Neural cell (in vitro differentiated cells): ENCODE measurements at regions not wholly inside any gene's neighbourhood (a gene's known extent, or its start where the extent isn't known, plus 50 kb on each side); places are given as distances from the start of the nearest gene placed in this dataset.

Source experiments
- H2AFZ ChIP-seq: fragments of 200-600, 300-800 bp; sonication (generic), shearing (Covaris generic); 2 replicates; pipeline ENCODE4 v1.6.0; 2014; ENCODE audit warnings: low read depth, mild to moderate bottlenecking, antibody characterized with exemption, low read length, moderate library complexity
- H3F3A ChIP-seq: fragments of 200-600 bp; shearing (Covaris generic); 2 replicates; pipeline ENCODE4 v1.6.1; 2016; ENCODE audit warnings: mild to moderate bottlenecking, moderate library complexity, mixed read lengths, antibody characterized with exemption, low read length; ENCODE audit not compliant: insufficient read depth, poor library complexity, severe bottlenecking
- H3K27ac ChIP-seq: fragments of 200-600, 300-800 bp; sonication (generic), shearing (Covaris generic); 2 replicates; pipeline ENCODE4 v1.5.1; 2014; ENCODE audit warnings: mild to moderate bottlenecking, low read length, moderate library complexity
- H3K27me3 ChIP-seq: fragments of 300-800, 200-600 bp; sonication (generic), shearing (Covaris generic); 2 replicates; pipeline ENCODE4 v1.6.0; 2014; ENCODE audit warnings: mild to moderate bottlenecking, low read depth, low read length, moderate library complexity; ENCODE audit not compliant: insufficient read depth
- H3K36me3 ChIP-seq: fragments of 300-800, 200-600 bp; sonication (generic), shearing (Covaris generic); 2 replicates; pipeline ENCODE4 v1.5.1; 2014; ENCODE audit warnings: mild to moderate bottlenecking, antibody characterized with exemption, low read length, moderate library complexity; ENCODE audit not compliant: insufficient read depth
- H3K4me2 ChIP-seq: fragments of 300-800, 200-600 bp; sonication (generic), shearing (Covaris generic); 2 replicates; pipeline ENCODE4 v1.6.0; 2014; ENCODE audit warnings: mild to moderate bottlenecking, low read length
- H3K4me3 ChIP-seq: fragments of 300-800, 200-600 bp; sonication (generic), shearing (Covaris generic); 2 replicates; pipeline ENCODE4 v1.5.1; 2014; ENCODE audit warnings: mild to moderate bottlenecking, low read length, moderate library complexity
- H3K79me2 ChIP-seq: fragments of 200-600 bp; shearing (Covaris generic); replicated peaks from 2 replicates; pipeline ENCODE4 v1.6.0; 2014; ENCODE audit warnings: mild to moderate bottlenecking, low read length, moderate library complexity; ENCODE audit not compliant: insufficient read depth
- H3K9ac ChIP-seq: fragments of 300-800, 200-600 bp; sonication (generic), shearing (Covaris generic); 2 replicates; pipeline ENCODE4 v1.6.1; 2016; ENCODE audit warnings: mild to moderate bottlenecking, low read length, mixed read lengths
- H3K9me2 ChIP-seq: fragments of 200-600 bp; shearing (Covaris generic); 2 replicates; pipeline ENCODE4 v1.6.1; 2016; ENCODE audit warnings: mild to moderate bottlenecking, low read length, mixed read lengths; ENCODE audit not compliant: insufficient read depth
- H3K9me3 ChIP-seq: fragments of 200-600, 300-800 bp; sonication (generic), shearing (Covaris generic); 2 replicates; pipeline ENCODE4 v1.6.1; 2016; ENCODE audit warnings: mild to moderate bottlenecking, mixed run types, low read length, moderate library complexity, mixed read lengths
- H4K20me1 ChIP-seq: fragments of 200-600 bp; shearing (Covaris generic); 2 replicates; pipeline ENCODE4 v1.6.1; 2016; ENCODE audit warnings: mild to moderate bottlenecking, mixed run types; ENCODE audit not compliant: insufficient read depth
- EP300 ChIP-seq: fragments of 450-650 bp; conservative IDR thresholded peaks from 2 replicates; pipeline ENCODE4 v1.6.1; 2014; ENCODE audit warnings: antibody characterized with exemption, mild to moderate bottlenecking, moderate library complexity; ENCODE audit not compliant: poor library complexity, severe bottlenecking
- EZH2 ChIP-seq: fragments of 200-600, 300-800 bp; shearing (Covaris generic), sonication (generic); IDR thresholded peaks from 2 replicates; pipeline ENCODE4 v1.6.1; 2014; ENCODE audit warnings: antibody characterized with exemption, low read length, borderline replicate concordance, mild to moderate bottlenecking; ENCODE audit not compliant: insufficient read depth, poor library complexity, severe bottlenecking
- MXI1 ChIP-seq: fragments of 450-650 bp; conservative IDR thresholded peaks from 2 replicates; pipeline ENCODE4 v1.6.1; 2014; ENCODE audit warnings: antibody characterized with exemption, mild to moderate bottlenecking; ENCODE audit not compliant: poor library complexity, severe bottlenecking
- POLR2AphosphoS5 ChIP-seq: IDR thresholded peaks from 2 replicates; pipeline ENCODE4 v1.6.1; 2012
- RAD21 ChIP-seq: fragments of 450-650 bp; conservative IDR thresholded peaks from 2 replicates; pipeline ENCODE4 v1.6.1; 2014; ENCODE audit warnings: antibody characterized with exemption, mild to moderate bottlenecking, moderate library complexity
- SMC3 ChIP-seq: fragments of 450-650 bp; conservative IDR thresholded peaks from 2 replicates; pipeline ENCODE4 v1.6.1; 2014; ENCODE audit warnings: antibody characterized with exemption, mild to moderate bottlenecking, moderate library complexity; ENCODE audit not compliant: poor library complexity
- TAF1 ChIP-seq: IDR thresholded peaks from 2 replicates; pipeline ENCODE4 v1.6.1; 2012; ENCODE audit warnings: low read depth
- TF ChIP-seq, protein P1 (sequence below): IDR thresholded peaks from 2 replicates; pipeline ENCODE4 v1.6.1; 2012; ENCODE audit warnings: borderline replicate concordance
- TF ChIP-seq, protein P2 (sequence below): fragments of 450-650 bp; IDR thresholded peaks from 2 replicates; pipeline ENCODE4 v1.5.1; 2014; ENCODE audit warnings: antibody characterized with exemption, mild to moderate bottlenecking, moderate library complexity; ENCODE audit not compliant: poor library complexity, severe bottlenecking

DNA sequence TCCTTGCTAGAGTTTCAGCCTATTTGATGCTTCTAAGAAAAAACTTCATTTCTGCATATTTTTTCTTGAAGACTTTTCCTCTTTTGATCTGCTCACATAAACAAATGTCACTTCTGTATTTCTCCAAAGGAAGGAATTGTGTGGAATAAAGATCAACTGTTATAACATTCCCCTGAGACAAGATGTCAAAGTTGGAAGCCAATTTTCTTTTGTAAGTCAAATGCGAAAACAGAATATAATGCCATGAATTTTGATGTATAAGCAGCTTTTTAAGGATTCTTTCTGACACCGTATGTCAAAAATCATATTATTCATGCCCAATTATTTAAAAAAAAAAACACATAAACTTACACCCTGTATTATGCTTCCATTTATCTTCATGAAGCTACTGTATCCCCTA is 70.3 kb upstream of the NHSL1 start:
- peak overlapping the region; percentile 54 for H3K27ac ChIP-seq

DNA sequence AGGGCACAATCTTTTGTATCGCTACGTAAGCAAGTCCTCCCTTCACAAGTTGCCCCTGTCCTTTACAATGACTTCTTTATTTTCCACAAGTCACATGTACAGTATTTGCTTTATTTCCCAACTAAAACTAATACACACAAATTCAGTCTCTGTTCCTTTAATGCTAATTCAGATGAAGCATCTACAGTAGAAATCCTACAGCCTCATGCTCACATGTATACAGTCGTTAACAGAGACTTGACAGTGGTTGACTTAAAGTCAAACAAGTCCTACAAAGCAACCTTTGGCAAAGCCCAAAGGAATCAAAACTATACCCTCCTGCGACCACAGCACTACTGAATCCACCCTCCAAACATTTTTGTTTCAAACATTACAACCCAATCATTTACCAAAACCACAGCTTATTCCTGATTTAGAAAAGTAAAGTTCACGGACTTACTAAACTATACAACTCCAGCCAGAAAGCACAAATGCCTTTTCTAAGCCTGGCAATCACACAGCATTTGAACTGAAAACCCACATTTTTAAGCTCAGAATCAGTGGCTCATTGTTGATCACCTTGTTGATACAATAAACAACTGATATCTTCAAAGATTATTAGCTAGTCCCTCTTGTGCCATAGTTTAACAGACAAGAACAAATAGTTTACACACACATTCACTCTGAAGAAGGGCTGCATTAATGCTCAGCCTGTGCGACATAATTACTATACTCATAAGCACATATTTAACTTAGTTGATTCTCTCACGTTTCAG is 70.9 kb upstream of the NHSL1 start:
- Histone ChIP-seq H3K36me3 (no peaks in the 10 kb centered on the region), H2AFZ (no peak overlapping the region), H3K4me3 (peak overlapping the region; percentile 67), H4K20me1 (no peaks in the 10 kb centered on the region), H3K4me2 (peak overlapping the region; percentile 86), H3K9me3 (no peaks in the 10 kb centered on the region), H3K9ac (peak overlapping the region; percentile 0), H3K27me3 (no peaks in the 10 kb centered on the region), H3K9me2 (no peaks in the 10 kb centered on the region), H3F3A (no peaks in the 10 kb centered on the region), H3K27ac (peak overlapping the region; percentile 54), H3K79me2 (peaks cover 38% of the 10 kb centered on the region)
- TF ChIP-seq SMC3 (no peak), EZH2 (no peak), MXI1 (peak; percentile 21)

More for the DNA sequence above, 70.3 kb upstream of the NHSL1 start:
- no peaks in the 10 kb centered on the region for H3F3A ChIP-seq
- peak overlapping the region; percentile 86 for H3K4me2 ChIP-seq
- peaks cover 38% of the 10 kb centered on the region for H3K79me2 ChIP-seq
- H4K20me1 ChIP-seq = no peaks in the 10 kb centered on the region
- no peak overlapping the region for H2AFZ ChIP-seq
- H3K36me3 ChIP-seq = no peaks in the 10 kb centered on the region
- no peaks in the 10 kb centered on the region for H3K9me2 ChIP-seq
- peak overlapping the region; percentile 67 for H3K4me3 ChIP-seq
- no peaks in the 10 kb centered on the region for H3K9me3 ChIP-seq
- H3K27me3 ChIP-seq = no peaks in the 10 kb centered on the region
- no peak for TF ChIP-seq SMC3
- peak; percentile 92 for TF ChIP-seq EP300
- TF ChIP-seq, protein P1, sequence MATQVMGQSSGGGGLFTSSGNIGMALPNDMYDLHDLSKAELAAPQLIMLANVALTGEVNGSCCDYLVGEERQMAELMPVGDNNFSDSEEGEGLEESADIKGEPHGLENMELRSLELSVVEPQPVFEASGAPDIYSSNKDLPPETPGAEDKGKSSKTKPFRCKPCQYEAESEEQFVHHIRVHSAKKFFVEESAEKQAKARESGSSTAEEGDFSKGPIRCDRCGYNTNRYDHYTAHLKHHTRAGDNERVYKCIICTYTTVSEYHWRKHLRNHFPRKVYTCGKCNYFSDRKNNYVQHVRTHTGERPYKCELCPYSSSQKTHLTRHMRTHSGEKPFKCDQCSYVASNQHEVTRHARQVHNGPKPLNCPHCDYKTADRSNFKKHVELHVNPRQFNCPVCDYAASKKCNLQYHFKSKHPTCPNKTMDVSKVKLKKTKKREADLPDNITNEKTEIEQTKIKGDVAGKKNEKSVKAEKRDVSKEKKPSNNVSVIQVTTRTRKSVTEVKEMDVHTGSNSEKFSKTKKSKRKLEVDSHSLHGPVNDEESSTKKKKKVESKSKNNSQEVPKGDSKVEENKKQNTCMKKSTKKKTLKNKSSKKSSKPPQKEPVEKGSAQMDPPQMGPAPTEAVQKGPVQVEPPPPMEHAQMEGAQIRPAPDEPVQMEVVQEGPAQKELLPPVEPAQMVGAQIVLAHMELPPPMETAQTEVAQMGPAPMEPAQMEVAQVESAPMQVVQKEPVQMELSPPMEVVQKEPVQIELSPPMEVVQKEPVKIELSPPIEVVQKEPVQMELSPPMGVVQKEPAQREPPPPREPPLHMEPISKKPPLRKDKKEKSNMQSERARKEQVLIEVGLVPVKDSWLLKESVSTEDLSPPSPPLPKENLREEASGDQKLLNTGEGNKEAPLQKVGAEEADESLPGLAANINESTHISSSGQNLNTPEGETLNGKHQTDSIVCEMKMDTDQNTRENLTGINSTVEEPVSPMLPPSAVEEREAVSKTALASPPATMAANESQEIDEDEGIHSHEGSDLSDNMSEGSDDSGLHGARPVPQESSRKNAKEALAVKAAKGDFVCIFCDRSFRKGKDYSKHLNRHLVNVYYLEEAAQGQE = peak; percentile 85
- TF ChIP-seq POLR2AphosphoS5 = peak; percentile 73
- H3K9ac ChIP-seq = no peak overlapping the region

DNA sequence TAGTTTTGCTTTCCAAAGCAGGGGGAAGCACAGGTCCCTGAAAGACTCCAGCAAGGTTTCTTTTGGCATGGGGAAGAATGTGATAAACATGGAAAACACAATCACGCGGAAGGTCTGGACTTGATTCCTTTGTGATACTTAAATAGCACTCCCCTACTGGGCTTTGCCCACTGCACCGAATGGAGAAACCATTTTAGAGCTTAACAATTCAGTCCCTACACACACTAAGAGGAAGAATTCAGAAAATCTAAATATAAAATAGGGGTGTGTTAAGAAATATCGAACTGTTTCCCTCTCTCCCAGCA is 71.4 kb upstream of the NHSL1 start:
- H2AFZ ChIP-seq = no peak overlapping the region
- no peaks in the 10 kb centered on the region for H4K20me1 ChIP-seq
- H3K36me3 ChIP-seq = no peaks in the 10 kb centered on the region
- no peaks in the 10 kb centered on the region for H3K9me2 ChIP-seq
- no peaks in the 10 kb centered on the region for H3K9me3 ChIP-seq
- H3K27me3 ChIP-seq = no peaks in the 10 kb centered on the region
- peak overlapping the region; percentile 67 for H3K4me3 ChIP-seq
- no peak for TF ChIP-seq POLR2AphosphoS5
- no peak for TF ChIP-seq TAF1
- TF ChIP-seq EZH2 = no peak
- no peak for TF ChIP-seq RAD21
- TF ChIP-seq, protein P2, sequence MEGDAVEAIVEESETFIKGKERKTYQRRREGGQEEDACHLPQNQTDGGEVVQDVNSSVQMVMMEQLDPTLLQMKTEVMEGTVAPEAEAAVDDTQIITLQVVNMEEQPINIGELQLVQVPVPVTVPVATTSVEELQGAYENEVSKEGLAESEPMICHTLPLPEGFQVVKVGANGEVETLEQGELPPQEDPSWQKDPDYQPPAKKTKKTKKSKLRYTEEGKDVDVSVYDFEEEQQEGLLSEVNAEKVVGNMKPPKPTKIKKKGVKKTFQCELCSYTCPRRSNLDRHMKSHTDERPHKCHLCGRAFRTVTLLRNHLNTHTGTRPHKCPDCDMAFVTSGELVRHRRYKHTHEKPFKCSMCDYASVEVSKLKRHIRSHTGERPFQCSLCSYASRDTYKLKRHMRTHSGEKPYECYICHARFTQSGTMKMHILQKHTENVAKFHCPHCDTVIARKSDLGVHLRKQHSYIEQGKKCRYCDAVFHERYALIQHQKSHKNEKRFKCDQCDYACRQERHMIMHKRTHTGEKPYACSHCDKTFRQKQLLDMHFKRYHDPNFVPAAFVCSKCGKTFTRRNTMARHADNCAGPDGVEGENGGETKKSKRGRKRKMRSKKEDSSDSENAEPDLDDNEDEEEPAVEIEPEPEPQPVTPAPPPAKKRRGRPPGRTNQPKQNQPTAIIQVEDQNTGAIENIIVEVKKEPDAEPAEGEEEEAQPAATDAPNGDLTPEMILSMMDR = no peak
- no peak for TF ChIP-seq MXI1
- no peak for TF ChIP-seq SMC3
- no peak overlapping the region for H3K27ac ChIP-seq
- H3K9ac ChIP-seq = peak overlapping the region; percentile 0
- peaks cover 35% of the 10 kb centered on the region for H3K79me2 ChIP-seq
- peak overlapping the region; percentile 86 for H3K4me2 ChIP-seq
- no peaks in the 10 kb centered on the region for H3F3A ChIP-seq
